Loucy (cell line): ENCODE measurements at regions not wholly inside any gene's neighbourhood (a gene's known extent, or its start where the extent isn't known, plus 50 kb on each side); places are given as distances from the start of the nearest gene placed in this dataset.
"Not testable (repeated sequence)": the region's sequence is repeated elsewhere in the genome, so short reads cannot be mapped to it uniquely, and the experiment has no call there.

Source experiments
- CTCF ChIP-seq: fragments of 200-600 bp; sonication (generic); conservative IDR thresholded peaks from 2 replicates; pipeline ENCODE4 v1.5.1; 2014; ENCODE audit warnings: mild to moderate bottlenecking, antibody characterized with exemption, low read length
- EZH2phosphoT487 ChIP-seq: fragments of 200-600 bp; IDR thresholded peaks from 2 replicates; pipeline ENCODE4 v1.6.1; 2018; ENCODE audit warnings: antibody characterized with exemption, mild to moderate bottlenecking, moderate library complexity, borderline replicate concordance

GRCh38 chr15:22148109-22148508 is 67.8 kb downstream of the OR4M2 start:
- TF ChIP-seq CTCF, EZH2phosphoT487: not testable (repeated sequence)
